Prostate gland (tissue), 2 donors: ENCODE measurements at regions not wholly inside any gene's neighbourhood (a gene's known extent, or its start where the extent isn't known, plus 50 kb on each side); places are given as distances from the start of the nearest gene placed in this dataset.
"Not testable (repeated sequence)": the region's sequence is repeated elsewhere in the genome, so short reads cannot be mapped to it uniquely, and the experiment has no call there.

Source experiments
- DNase-seq: peaks from one replicate; pipeline ENCODE4 v3.0.0-alpha.2; 2019; ENCODE audit warnings: low spot score
- H3K27ac ChIP-seq, 2 donors: fragments of 200-600 bp; sonication (generic); 2 replicates each; pipeline ENCODE4 v1.5.1; 2017 to 2019
- H3K27me3 ChIP-seq: fragments of 200-600 bp; sonication (generic); replicated peaks from 2 replicates; pipeline ENCODE4 v1.5.1; 2019; ENCODE audit not compliant: insufficient read depth
- H3K36me3 ChIP-seq, 2 donors: fragments of 200-600 bp; sonication (generic); 1 replicate in 1 of 2; 2 replicates in 1 of 2; pipeline versions ENCODE4 v1.5.1 to v1.8.1; 2017 to 2019
- H3K4me1 ChIP-seq: fragments of 200-600 bp; sonication (generic); replicated peaks from 2 replicates; pipeline ENCODE4 v1.5.1; 2019
- H3K4me3 ChIP-seq, 2 donors: fragments of 200-600 bp; sonication (generic); 2 replicates each; pipeline ENCODE4 v1.5.1; 2017 to 2019
- H3K9me3 ChIP-seq: fragments of 200-600 bp; sonication (generic); 2 replicates; pipeline ENCODE4 v1.5.1; 2017
- CTCF ChIP-seq, 4 experiments: fragments of 200-600 bp in 2 of 4; fragments of 450-650 bp in 2 of 4; sonication (generic) in 2 of 4; IDR thresholded peaks; 1 replicate in 3 of 4; 2 replicates in 1 of 4; pipeline ENCODE4 v1.5.1; 2016 to 2019; ENCODE audit warnings: antibody characterized with exemption in 4 of 4, mild to moderate bottlenecking in 2 of 4, moderate library complexity in 2 of 4
- POLR2A ChIP-seq: fragments of 450-650 bp; IDR thresholded peaks from one replicate; pipeline ENCODE4 v1.6.1; 2016; ENCODE audit warnings: antibody characterized with exemption, mild to moderate bottlenecking
- POLR2AphosphoS5 ChIP-seq: sonication (generic); formaldehyde crosslinking; IDR thresholded peaks from one replicate; pipeline ENCODE4 v1.6.1; 2017; ENCODE audit warnings: antibody characterized with exemption
- WGBS: methylation state at CpG from one replicate; pipeline ENCODE4 v1.1.5; 2018; 5-methylcytosine and 5-hydroxymethylcytosine counted together
- intact Hi-C: fragments of 100-400 bp; cut with DNase I; formaldehyde crosslinking; loops from one replicate; pipeline ENCODE4 v1.14.2; 2022

GRCh38 chrX:81957318-81957717 lies 755.4 kb downstream of the SH3BGRL start:
- Histone ChIP-seq H3K4me3 (no peak overlapping the region), H3K9me3 (no peaks in the 10 kb centered on the region), H3K27ac (no peak overlapping the region), H3K27me3 (no peaks in the 10 kb centered on the region), H3K4me1 (no peaks in the 10 kb centered on the region), H3K36me3 (no peaks in the 10 kb centered on the region)
- DNase-seq: no peak
- intact Hi-C loops: no loop called here
- TF ChIP-seq CTCF (IDR thresholded peaks at IDR 0.05) (no peak), POLR2AphosphoS5 (no peak), POLR2A (no peak)
- 83% methylated on average over 15 of the region's 15 CpGs for WGBS

GRCh38 chrX:81957900-81958545 lies 756.1 kb downstream of the SH3BGRL start:
- 9% methylated on average over 1 of the region's 1 CpG for WGBS
- H3K27ac ChIP-seq: no peak overlapping the region

GRCh38 chrX:81959964-81960363 lies 758.1 kb downstream of the SH3BGRL start:
- no peaks in the 10 kb centered on the region for H3K27me3 ChIP-seq
- intact Hi-C loops: no loop called here
- H3K4me1 ChIP-seq: no peaks in the 10 kb centered on the region
- WGBS: 32% methylated on average over 1 of the region's 1 CpG
- no peak for DNase-seq
- no peak overlapping the region for H3K4me3 ChIP-seq
- no peak for TF ChIP-seq POLR2AphosphoS5
- no peak for TF ChIP-seq POLR2A
- TF ChIP-seq CTCF (IDR thresholded peaks at IDR 0.05): no peak
- H3K27ac ChIP-seq: no peak overlapping the region
- H3K36me3 ChIP-seq: no peaks in the 10 kb centered on the region
- H3K9me3 ChIP-seq: no peaks in the 10 kb centered on the region

More at GRCh38 chrX:81957900-81958545, 756.1 kb downstream of the SH3BGRL start:
- Histone ChIP-seq H3K4me3 (no peak overlapping the region), H3K4me1 (no peaks in the 10 kb centered on the region), H3K36me3 (no peaks in the 10 kb centered on the region), H3K9me3 (no peaks in the 10 kb centered on the region), H3K27me3 (no peaks in the 10 kb centered on the region)
- DNase-seq: no peak
- peak in 1 of 4 experiments; percentile 21 for TF ChIP-seq CTCF (IDR thresholded peaks at IDR 0.05)
- TF ChIP-seq POLR2AphosphoS5: no peak
- intact Hi-C loops: no loop called here

GRCh38 chrX:81974413-81974812 lies 772.5 kb downstream of the SH3BGRL start:
- WGBS: 92% methylated on average over 1 of the region's 1 CpG
- H3K27me3 ChIP-seq, H3K9me3 ChIP-seq, H3K4me1 ChIP-seq, H3K4me3 ChIP-seq, H3K27ac ChIP-seq, DNase-seq, intact Hi-C loops, H3K36me3 ChIP-seq: not testable (repeated sequence)

- DNase-seq: no peak
- 48% methylated on average over 5 of the region's 5 CpGs for WGBS
- no peak for TF ChIP-seq POLR2AphosphoS5
- TF ChIP-seq POLR2A: no peak
- no peak for TF ChIP-seq CTCF (IDR thresholded peaks at IDR 0.05)
- Histone ChIP-seq H3K4me1 (no peaks in the 10 kb centered on the region), H3K27ac (no peak overlapping the region), H3K9me3 (no peaks in the 10 kb centered on the region), H3K27me3 (no peaks in the 10 kb centered on the region), H3K4me3 (no peak overlapping the region), H3K36me3 (no peaks in the 10 kb centered on the region)
- intact Hi-C loops: no loop called here
These were observed 778.1 kb downstream of the SH3BGRL start for GRCh38 chrX:81979806-81980515.

- H3K36me3 ChIP-seq, intact Hi-C loops, H3K27ac ChIP-seq, DNase-seq, H3K4me3 ChIP-seq, H3K4me1 ChIP-seq, H3K9me3 ChIP-seq, H3K27me3 ChIP-seq: not testable (repeated sequence)
- 83% methylated on average over 2 of the region's 2 CpGs for WGBS
These were observed 785.3 kb downstream of the SH3BGRL start for GRCh38 chrX:81987217-81987616.
